M059J (cell line): ENCODE measurements at regions not wholly inside any gene's neighbourhood (a gene's known extent, or its start where the extent isn't known, plus 50 kb on each side); places are given as distances from the start of the nearest gene placed in this dataset.

Source experiments
- DNase-seq: peaks from one replicate; pipeline ENCODE4 v3.0.0-alpha.2; 2012; ENCODE audit warnings: low read depth

GRCh38 chr2:138105358-138105757 lies 141.1 kb downstream of the HNMT start:
- DNase-seq, result peak; percentile 59

DNA sequence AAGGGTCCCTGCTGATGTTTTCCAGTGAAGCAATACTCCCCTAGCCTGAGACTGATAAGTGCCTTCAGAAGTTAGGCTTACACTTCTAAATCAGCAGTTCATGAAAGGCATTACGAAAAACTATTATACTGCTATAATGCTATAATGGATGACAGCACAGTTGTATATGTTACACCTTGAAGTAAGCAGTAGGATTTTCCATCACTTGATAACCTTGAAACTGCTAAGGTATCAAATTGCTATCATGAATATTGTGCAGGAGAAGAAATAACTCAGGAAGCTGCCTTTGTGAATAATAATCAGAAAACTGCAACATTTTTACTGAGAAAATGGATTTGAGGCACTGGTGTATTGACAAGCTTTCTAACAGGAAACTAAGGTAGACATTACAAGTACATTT lies 142.3 kb downstream of the HNMT start:
- no peak for DNase-seq

GRCh38 chr2:138107288-138107687 lies 143.0 kb downstream of the HNMT start:
- peak; percentile 65 for DNase-seq

DNA sequence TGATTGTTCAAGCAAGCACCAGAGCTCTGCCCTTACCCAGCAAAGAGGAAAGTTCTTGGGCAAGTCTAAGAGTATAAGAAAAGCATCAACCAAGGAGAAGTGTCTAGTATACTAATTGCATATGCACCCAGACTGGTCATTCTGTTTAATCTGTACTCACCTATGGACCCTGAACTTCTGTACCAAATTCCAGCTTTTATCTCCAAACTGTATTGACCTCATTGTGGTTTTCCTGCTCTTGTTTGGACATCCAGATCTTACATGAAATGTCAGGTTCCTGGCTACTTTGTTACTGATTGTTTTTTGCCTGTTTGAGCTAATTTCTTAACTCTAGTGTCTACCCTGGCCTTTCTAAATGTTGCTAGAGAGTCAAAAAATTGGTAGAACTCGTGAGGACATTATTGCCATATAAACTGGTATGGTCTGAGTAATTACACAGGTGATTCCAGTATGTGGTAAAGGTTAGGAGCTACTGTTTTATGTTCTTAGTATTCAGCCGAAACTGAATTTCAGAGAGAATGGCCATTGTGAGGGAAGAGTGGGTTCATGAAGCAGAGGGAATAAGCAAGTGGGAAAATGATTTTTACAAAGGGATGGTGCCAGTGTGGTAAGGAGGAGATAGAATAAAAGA lies 146.3 kb downstream of the HNMT start:
- DNase-seq, result no peak

DNA sequence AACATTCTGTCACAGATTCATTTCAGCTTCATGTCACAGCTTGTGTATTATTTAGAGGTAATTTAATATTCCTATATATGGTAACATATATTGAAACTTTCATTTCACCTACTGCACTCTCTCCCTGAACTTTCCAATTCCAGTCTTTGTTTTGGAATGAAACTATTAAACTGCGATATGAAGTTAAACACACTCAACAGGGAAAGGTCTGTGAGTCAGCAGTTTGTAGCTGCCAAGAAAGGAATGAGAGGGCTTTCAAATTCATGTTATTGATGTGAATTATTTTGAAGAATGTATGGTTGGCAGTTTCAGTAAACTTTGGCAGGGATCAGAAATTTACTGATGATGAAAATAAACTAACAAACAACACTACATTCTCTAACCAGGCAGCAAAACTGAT lies 148.3 kb downstream of the HNMT start:
- peak; percentile 40 for DNase-seq

- DNase-seq, result peak; percentile 78
These were observed 149.7 kb downstream of the HNMT start for GRCh38 chr2:138113871-138114525.

DNA sequence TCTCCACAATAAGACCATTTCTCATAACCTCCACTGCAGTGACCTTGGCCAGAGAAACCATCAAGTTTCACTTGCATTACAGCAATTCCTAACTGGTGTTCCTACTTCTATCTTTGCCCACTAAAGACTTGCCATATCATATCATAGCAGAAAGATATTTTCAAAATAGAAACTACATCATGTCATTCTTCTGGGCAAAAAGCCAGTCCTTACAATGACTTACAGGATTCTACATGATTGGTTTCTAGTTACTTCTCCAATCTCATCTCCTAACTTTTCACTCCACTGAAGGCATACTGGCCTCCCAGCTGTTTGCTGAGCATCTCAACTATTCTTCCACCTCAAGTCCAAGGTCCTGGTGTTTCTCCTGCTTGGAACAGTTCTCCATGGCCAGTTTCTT lies 151.4 kb downstream of the HNMT start:
- peak; percentile 22 for DNase-seq

DNA sequence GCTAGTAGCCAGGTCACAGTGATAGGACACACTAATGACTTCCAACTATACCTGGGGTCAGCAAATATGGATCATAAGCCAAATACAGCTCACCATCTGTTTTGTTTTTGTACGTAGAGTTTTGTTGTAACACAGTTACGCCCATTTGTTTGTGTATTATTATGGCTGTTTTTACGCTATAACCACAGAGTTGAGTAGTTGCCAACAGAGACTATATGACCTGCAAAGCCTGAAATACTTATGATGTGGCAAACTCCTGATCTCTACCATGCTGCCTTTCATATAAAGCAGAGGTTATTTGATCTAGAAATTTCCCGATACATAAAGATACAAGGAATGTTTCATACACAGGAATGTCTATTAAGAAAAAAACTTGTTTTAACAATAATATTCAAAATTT lies 152.2 kb downstream of the HNMT start:
- no peak for DNase-seq

DNA sequence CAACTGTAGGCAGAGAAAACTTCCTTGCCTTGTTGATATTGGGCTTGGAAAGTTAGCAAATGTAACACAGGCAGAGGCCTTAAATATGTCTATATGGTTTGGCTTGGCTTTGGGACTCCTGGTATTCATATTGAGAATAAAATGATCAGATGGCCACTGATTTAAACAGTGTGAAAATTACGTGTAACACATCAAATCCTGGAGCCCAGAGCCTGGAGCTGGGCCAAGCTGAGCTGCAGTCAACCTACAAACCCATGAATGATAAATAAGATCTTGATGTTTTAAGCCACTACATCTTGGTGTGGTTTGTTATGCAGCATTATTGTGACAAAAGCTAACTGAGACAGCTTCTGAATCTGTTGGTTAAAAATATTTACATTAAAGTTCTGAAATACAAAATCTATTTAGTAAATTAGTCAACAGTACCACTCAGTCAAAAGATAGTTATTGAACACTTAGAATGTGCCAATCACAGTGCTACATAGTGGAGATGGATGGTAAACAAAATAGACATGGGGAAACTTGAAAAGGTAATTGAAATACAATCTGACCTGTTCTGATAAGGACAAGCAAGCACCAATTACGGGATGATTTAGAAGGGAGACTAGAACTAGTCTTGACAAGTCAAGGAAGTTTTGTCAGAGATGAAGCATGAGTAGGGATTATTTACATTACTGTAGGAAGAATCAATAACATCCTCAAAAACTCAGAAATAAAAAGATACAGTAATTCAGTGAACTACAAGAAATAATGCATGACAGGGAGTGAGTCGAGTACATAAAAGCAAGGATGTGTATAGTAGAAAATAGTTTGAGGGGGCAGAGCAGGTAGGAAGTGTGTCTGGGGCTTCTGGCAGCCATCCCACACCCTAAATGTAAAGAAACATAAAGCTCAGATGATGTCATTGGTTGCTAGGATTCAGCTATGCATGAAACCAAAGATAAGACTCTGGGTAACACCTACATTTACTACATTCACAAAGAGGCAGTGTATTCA lies 157.7 kb downstream of the HNMT start:
- no peak for DNase-seq

GRCh38 chr2:138122891-138123290 lies 158.6 kb downstream of the HNMT start:
- DNase-seq, result peak; percentile 48

DNA sequence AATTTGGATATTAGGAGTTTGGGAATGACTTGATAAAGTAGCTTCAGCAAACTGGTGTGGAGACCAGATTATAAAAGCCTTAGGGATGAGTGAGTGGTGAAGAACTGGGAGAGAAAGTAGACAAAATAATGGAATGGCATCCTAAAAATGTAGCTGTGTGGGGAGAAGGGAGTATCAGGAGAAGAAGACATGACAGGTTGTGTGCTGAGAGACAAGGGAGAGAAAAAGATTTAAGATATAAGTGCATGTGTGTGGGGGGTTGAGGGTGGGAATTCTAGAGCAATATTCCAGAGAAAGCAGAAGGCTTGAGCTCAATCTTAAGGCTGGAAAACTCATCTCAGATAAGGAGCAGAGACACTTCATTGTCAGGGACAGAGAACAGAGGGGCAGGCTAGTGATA lies 159.5 kb downstream of the HNMT start:
- no peak for DNase-seq

DNA sequence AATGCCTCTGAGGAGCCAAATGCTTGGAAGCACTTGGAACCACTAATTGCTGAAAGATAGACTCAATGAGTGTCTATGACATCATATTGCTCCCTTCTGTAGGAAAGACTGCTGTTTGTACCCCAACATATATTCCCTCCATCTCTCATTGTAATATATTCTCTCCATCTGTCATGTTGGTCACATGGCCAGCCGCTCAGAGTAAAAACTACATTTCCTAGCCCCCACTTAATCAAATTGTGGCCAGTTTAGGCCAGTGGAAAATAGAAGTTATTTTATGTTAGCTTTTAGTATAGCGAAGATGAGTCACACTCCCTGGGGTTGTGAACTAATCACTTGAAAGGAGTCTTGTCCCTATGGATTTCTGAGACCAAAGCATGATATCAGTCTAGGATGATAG lies 160.2 kb downstream of the HNMT start:
- no peak for DNase-seq

DNA sequence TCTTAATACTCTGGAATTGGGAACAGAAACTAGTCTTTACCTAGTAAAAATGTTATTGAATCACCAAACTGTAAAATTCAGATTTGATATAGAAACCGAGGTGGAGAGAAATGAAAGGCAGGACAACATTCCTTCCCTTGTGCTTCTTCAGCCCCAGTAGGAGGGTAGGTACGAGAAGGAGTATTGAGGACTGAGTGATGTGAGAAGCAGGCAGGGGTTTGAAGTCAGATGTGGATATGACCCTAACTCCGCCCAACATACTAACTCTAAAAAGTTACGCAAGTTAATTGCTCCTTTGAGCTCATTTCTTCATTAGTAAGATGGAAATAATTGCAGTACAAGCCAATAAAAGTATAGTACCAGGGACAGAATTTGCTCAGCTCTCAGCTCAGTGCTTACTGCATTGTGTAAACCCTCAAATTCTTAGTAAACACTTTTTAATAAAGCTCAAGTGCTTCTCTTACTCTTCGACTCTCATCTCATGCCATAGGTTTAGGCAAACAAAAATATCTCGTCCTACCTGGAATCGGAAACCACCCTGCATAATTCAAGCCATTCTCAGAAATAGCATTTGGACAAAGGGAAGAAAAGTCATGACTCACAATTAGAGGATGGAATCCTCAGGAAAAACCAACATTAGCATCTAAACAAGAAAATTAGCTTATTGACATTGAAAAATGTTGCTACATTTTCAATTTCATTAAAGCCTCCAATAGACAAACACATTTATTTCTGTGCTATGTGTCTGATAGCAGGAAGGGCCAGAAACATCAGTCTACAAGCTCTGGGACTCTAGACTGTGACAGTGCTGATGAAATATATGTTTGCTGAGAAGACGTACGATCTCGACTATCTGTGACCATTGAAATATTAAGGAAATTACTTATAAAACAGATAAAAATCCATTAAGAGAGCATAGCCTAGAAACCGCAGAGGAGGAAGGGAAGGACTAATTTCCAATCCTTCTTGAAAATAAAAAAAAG lies 161.3 kb downstream of the HNMT start:
- DNase-seq, result no peak

DNA sequence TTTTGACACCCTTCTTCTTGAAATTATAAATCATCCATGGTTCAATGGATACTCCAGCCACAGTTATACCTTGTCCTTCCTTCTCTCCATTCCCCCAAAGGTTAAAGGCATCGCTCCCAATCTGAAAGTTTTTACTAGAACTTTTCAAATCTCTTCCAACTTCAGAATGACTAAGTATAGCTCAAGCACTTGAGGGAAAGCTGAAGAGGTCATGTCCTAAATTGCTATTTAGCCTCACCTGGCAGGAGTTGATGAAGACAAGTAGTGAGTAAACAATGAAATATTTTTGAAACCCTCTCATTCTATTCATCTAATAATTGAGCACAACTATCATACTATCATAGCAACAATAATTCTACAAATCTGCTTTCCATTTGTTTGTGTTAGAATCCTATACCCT lies 167.8 kb downstream of the HNMT start:
- no peak for DNase-seq

DNA sequence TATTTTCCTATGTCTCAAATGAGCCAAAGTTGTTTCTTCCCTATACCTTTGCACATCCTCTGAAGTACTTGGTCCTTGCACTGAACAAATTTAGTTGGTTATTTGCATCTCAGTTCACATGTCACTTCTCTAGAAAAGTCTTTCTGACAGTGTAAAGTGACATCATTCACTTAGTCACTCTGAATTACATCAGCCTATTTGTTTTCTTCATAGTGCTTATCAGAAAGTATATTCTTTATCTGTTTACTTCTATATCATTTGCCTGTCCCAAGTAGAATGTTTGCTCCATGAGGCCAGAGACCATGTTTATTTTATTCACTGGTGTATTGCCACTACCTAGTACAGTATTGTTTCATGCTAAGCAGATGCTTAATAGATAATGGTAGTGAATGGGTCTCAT lies 173.7 kb downstream of the HNMT start:
- no peak for DNase-seq

GRCh38 chr2:138147796-138148195 lies 183.5 kb downstream of the HNMT start:
- no peak for DNase-seq

- DNase-seq, result no peak
These were observed 191.0 kb downstream of the HNMT start for GRCh38 chr2:138155304-138155703.

DNA sequence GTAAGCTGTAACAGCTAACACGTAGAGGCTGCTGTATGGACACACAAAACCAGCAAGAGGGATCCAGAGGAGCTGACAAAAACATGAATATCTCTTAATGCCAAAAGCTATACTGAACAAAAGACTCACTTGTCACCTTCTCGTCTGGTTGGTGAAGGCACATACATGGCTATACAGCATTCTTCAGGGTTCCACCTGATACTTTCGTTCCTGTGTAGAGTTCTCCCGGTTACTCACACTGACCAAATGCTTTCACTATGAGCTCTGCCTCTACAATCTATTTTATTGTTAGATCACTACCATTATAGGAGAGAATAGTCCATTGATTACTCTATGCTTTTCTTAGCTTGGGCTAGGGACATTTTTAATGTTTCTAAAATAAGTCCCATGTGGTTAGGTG lies 193.1 kb downstream of the HNMT start:
- no peak for DNase-seq

- no peak for DNase-seq
These were observed 206.2 kb downstream of the HNMT start for GRCh38 chr2:138170485-138170884.

DNA sequence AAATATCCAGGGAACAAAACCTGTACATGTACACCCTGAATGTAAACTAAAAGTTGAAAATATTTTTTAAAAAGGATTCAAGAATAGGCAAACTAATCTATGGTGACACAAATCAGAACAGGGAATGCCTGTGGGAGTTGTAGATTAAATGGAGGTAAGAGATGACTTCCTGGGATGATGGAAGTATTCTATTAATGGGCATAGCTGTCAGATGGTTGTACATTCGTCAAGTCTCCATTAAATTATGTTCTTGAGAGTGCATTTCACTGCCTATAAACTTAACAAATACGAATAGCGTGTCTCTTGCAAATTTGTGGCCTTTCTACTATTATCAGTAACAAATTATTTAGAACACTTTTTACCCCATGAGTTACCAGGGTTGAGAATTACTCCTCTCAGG lies 207.0 kb downstream of the HNMT start:
- DNase-seq, result no peak

- no peak for DNase-seq
These were observed 210.8 kb downstream of the HNMT start for GRCh38 chr2:138175066-138175465.
